Retinal pigment epithelial cell (primary cell): ENCODE measurements at regions not wholly inside any gene's neighbourhood (a gene's known extent, or its start where the extent isn't known, plus 50 kb on each side); places are given as distances from the start of the nearest gene placed in this dataset.
"Not testable (repeated sequence)": the region's sequence is repeated elsewhere in the genome, so short reads cannot be mapped to it uniquely, and the experiment has no call there.

Source experiments
- DNase-seq: peaks from one replicate; pipeline ENCODE4 v3.0.0-alpha.2; 2010; ENCODE audit warnings: low read depth
- H3K4me3 ChIP-seq: 2 replicates; pipeline ENCODE4 v1.5.1; 2011; ENCODE audit warnings: mild to moderate bottlenecking, low read length, control low read depth, moderate library complexity
- CTCF ChIP-seq: conservative IDR thresholded peaks from 2 replicates; pipeline ENCODE4 v1.5.1; 2011; ENCODE audit warnings: low read depth, low read length, control low read depth, inconsistent platforms

DNA sequence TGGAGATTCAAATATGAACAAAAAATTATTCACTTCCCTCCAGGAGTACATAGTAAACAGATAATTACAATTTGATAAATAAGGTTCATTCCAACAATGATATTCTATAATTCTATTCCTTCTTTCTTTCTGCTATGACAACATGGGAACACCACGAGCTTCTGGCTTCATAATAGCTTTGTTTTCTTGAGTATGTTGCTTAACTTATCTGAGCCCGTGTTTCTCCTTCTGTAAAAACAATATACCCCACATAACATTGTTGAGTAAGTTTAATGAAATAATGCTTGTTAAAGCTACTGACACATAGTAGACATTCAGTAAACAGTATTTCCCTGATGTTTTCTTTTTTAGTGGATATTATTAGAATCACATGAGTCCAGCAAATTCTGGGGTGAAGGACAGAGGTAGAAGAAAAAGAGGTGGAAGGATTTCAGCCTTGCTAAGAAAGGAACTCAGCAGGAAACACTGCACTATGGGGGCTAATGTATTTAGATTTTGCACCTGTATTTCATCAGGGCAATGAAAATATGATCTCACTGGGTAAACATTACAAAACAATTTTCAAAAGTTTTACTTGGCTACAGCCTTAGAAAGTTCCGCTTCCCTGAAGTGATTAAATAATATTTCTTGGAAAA, 430.8 kb upstream of the C1orf87 start:
- H3K4me3 ChIP-seq, result no peak overlapping the region
- TF ChIP-seq CTCF, result no peak
- no peak for DNase-seq

DNA sequence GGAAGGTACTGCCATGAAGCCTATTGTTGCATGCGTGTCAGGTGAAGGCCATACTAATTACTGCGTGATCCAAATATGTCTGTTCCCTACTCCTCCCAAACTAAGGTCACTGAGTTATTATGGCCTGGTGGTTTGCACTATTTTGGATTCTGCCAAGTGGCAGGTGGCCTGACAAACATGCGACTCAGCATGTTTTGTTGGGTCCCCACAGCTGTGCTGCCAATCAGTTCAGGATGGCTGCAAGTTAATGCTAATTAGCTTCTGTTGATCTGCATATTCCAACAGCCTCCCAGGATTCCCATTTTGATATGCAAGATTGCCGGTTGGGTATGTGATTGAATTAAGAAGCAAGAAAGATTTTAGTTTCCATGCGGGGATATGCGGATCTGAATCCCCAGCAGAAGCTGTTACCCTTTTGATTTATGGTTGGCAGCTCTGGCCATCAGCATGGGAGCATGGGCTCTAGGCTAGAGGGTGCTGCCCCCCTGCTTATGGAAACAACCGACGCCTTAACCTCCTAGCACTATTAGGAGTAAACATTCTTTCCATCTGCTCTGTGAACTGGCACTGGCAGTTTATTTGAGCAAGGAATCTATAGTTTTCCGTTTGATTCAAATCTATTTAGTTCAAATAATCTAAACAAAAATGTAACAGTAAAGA, 429.8 kb upstream of the C1orf87 start:
- TF ChIP-seq CTCF, result no peak
- DNase-seq, result no peak
- no peak overlapping the region for H3K4me3 ChIP-seq

DNA sequence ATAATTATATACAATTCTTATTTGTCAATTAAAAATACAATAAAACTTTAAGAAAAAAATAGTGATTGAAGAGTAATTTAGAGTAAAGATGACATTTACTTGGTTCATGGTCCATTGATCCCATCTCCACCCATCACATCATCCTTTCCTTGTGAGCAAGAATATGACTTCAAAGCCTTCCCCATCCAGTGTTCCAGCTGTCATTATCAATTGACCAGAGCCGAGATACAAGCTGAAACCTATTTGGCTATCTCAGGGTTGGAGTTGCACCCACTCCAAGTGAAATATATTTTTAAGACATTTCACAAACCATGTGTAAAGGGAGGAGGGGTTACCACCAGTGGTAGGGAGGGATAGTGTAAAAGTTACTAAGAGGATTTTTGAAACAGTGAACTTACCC, 428.9 kb upstream of the C1orf87 start:
- no peak for TF ChIP-seq CTCF
- DNase-seq, result no peak
- H3K4me3 ChIP-seq, result no peak overlapping the region

GRCh38 chr1:60489916-60490480, 416.4 kb upstream of the C1orf87 start:
- DNase-seq, H3K4me3 ChIP-seq: not testable (repeated sequence)

GRCh38 chr1:60488847-60489246, 415.3 kb upstream of the C1orf87 start:
- no peak for DNase-seq
- TF ChIP-seq CTCF, result no peak

GRCh38 chr1:60487565-60488345, 414.2 kb upstream of the C1orf87 start:
- DNase-seq, result no peak
- no peak overlapping the region for H3K4me3 ChIP-seq
- TF ChIP-seq CTCF, result no peak

More at GRCh38 chr1:60488847-60489246, 415.3 kb upstream of the C1orf87 start:
- H3K4me3 ChIP-seq, result no peak overlapping the region

DNA sequence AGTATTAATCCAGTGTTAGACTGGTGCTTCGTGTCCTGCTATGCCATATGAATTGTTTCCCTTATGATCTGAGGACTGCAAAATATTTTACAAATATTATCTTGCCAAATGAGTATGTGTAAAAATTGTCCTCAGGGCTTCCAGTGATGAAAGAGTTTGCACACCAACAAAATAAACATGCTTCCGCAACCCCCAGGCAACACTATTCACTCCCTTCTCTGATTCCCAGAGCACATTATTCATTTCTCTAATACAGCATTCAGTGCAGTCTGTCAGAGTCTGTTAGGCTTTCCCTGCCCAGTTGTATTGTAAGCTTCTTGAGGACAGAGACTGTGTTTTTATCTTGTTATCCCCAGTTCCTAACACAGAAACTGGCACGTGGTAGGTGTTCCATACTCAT, 409.9 kb upstream of the C1orf87 start:
- no peak for TF ChIP-seq CTCF
- no peak overlapping the region for H3K4me3 ChIP-seq
- no peak for DNase-seq
